H1 (cell line): ENCODE measurements at regions not wholly inside any gene's neighbourhood (a gene's known extent, or its start where the extent isn't known, plus 50 kb on each side); places are given as distances from the start of the nearest gene placed in this dataset.

ENCODE experiments used
- ASH2L ChIP-seq: fragments of 200-600, 300-600 bp; sonication (generic); IDR thresholded peaks from one replicate; pipeline ENCODE4 v1.7.1; 2017; ENCODE audit warnings: low read length
- BACH1 ChIP-seq: IDR thresholded peaks from 2 replicates; pipeline ENCODE4 v1.6.1; 2012; ENCODE audit warnings: low read length, improper control_type of control experiment
- CEBPB ChIP-seq: IDR thresholded peaks from 2 replicates; pipeline ENCODE4 v1.6.1; 2012; ENCODE audit warnings: low read depth, low read length
- CTCF ChIP-seq, 3 experiments: IDR thresholded peaks; 1 replicate in 2 of 3; 2 replicates in 1 of 3; pipeline versions ENCODE4 v1.5.1 to v1.6.1; 2011; ENCODE audit warnings: low read length in 3 of 3, mild to moderate bottlenecking in 3 of 3, inconsistent platforms in 2 of 3, low read depth in 1 of 3, moderate library complexity in 1 of 3; ENCODE audit not compliant: insufficient read depth in 1 of 3; ENCODE audit errors: control extremely low read depth in 1 of 3
- EP300 ChIP-seq, 2 experiments: IDR thresholded peaks; 1 replicate in 1 of 2; 2 replicates in 1 of 2; pipeline ENCODE4 v1.6.1; 2011 to 2012; ENCODE audit warnings: low read depth in 2 of 2, low read length in 2 of 2, mild to moderate bottlenecking in 2 of 2, borderline replicate concordance in 1 of 2, inconsistent platforms in 1 of 2, moderate library complexity in 1 of 2
- EZH2 ChIP-seq: fragments of 200-600 bp; sonication (generic); IDR thresholded peaks from 2 replicates; pipeline ENCODE4 v1.7.1; 2012; ENCODE audit warnings: low read depth, mild to moderate bottlenecking, moderate library complexity, low read length, inconsistent platforms; ENCODE audit not compliant: severe bottlenecking
- JUND ChIP-seq: IDR thresholded peaks from 2 replicates; pipeline ENCODE4 v1.6.1; 2011; ENCODE audit warnings: mild to moderate bottlenecking, improper control_type of control experiment, low read length
- POLR2A ChIP-seq, 2 experiments: IDR thresholded peaks; 1 replicate in 1 of 2; 2 replicates in 1 of 2; pipeline ENCODE4 v1.6.1; 2011; ENCODE audit warnings: low read depth in 2 of 2, low read length in 2 of 2, mild to moderate bottlenecking in 2 of 2; ENCODE audit errors: control extremely low read depth in 1 of 2
- RXRA ChIP-seq: IDR thresholded peaks from 2 replicates; pipeline ENCODE4 v1.6.1; 2011; ENCODE audit warnings: low read depth, mild to moderate bottlenecking, low read length, moderate library complexity; ENCODE audit not compliant: insufficient read depth
- SIX5 ChIP-seq: IDR thresholded peaks from 2 replicates; pipeline ENCODE4 v1.6.1; 2011; ENCODE audit warnings: mild to moderate bottlenecking, low read depth, low read length
- SRF ChIP-seq: IDR thresholded peaks from 2 replicates; pipeline ENCODE4 v1.6.1; 2011; ENCODE audit warnings: mild to moderate bottlenecking, low read depth, low read length, moderate library complexity
- SUZ12 ChIP-seq: fragments of 200-600 bp; sonication (generic); IDR thresholded peaks from 2 replicates; pipeline ENCODE4 v1.6.1; 2012; ENCODE audit warnings: mild to moderate bottlenecking, inconsistent platforms, low read length, moderate library complexity, mixed read lengths
- TAF1 ChIP-seq: IDR thresholded peaks from 2 replicates; pipeline ENCODE4 v1.6.1; 2011; ENCODE audit warnings: mild to moderate bottlenecking, low read depth, low read length
- TEAD4 ChIP-seq: IDR thresholded peaks from 2 replicates; pipeline ENCODE4 v1.6.1; 2012; ENCODE audit warnings: low read depth, low read length, inconsistent platforms, mixed read lengths

- no peak for TF ChIP-seq CEBPB
- no peak for TF ChIP-seq CTCF (IDR thresholded peaks at IDR 0.05; ENCODE audit: control extremely low read depth in 1 of 3, insufficient read depth in 1 of 3, low read depth in 1 of 3, low read length in 3 of 3)
- TF ChIP-seq POLR2A (IDR thresholded peaks at IDR 0.05; ENCODE audit: control extremely low read depth in 1 of 2, low read depth in 2 of 2, low read length in 2 of 2), result no peak
- no peak for TF ChIP-seq EP300 (IDR thresholded peaks at IDR 0.05; ENCODE audit: borderline replicate concordance in 1 of 2, low read depth in 2 of 2, low read length in 2 of 2)
- no peak for TF ChIP-seq EZH2
- no peak for TF ChIP-seq RXRA
- TF ChIP-seq JUND, result no peak
- no peak for TF ChIP-seq ASH2L
- no peak for TF ChIP-seq SIX5
- TF ChIP-seq BACH1, result no peak
- no peak for TF ChIP-seq SUZ12
- no peak for TF ChIP-seq TAF1
- TF ChIP-seq TEAD4, result no peak
- no peak for TF ChIP-seq SRF
Observed at GRCh38 chr2:204251158-204251997, 293.9 kb upstream of the PARD3B start.
